SK-N-MC (cell line): ENCODE measurements at regions not wholly inside any gene's neighbourhood (a gene's known extent, or its start where the extent isn't known, plus 50 kb on each side); places are given as distances from the start of the nearest gene placed in this dataset.

Experiments
- EZH2 ChIP-seq: fragments of 200-600 bp; sonication (generic); IDR thresholded peaks from one replicate; pipeline ENCODE4 v1.6.1; 2017; ENCODE audit warnings: antibody characterized with exemption
- POLR2AphosphoS5 ChIP-seq: IDR thresholded peaks from 2 replicates; pipeline ENCODE4 v1.6.1; 2012; ENCODE audit warnings: mild to moderate bottlenecking, low read depth, low read length, borderline replicate concordance

DNA sequence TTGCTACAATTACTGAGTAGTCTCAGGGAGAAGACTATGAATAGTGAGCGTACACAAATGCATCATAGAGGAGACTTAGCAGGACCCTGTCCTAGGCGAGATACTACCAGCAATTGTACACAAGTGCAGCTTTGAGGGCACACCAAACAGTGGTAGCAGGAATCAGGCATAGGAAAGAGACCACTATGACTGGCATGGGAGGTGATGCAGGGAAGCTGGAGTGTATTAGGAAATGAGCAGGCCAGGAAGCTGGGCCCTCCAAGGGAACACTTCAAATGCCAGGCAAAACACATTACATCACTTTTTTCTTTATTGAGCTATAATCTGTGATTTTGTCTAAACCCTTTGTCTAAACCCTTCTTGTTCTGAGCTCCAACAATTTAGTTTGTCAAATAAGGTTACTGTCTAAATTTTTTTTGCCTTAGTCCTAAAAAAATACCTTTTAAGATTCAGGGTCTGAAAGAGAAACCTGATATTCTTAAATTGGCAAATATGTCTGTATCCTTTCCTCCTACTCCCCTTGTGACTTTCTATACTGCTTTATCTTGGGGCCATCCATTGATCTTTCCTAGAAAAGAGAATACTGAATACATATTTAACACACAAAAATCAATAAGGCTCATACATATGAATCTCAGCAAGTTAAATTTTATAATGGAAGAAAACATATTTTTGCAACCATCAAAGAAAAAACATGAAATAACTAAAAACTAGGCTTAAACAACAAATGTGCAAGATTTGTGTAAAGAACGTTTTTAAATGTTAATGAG lies 193.8 kb upstream of the PHYHIPL start:
- TF ChIP-seq POLR2AphosphoS5 = no peak
- TF ChIP-seq EZH2 = no peak
